Activated T-helper 1 cell treated with anti-CD3 and anti-CD28 coated beads, Interleukin-12 subunit alpha, Interleukin-12 subunit beta, Interleukin-2, Interleukin-4 antibody, amounts not matched to agents 30 ng/mL and 10 ng/mL and 1 ng/mL, durations not matched to agents 14 hours and 24 hours and 36 hours (primary cell): ENCODE measurements at regions not wholly inside any gene's neighbourhood (a gene's known extent, or its start where the extent isn't known, plus 50 kb on each side); places are given as distances from the start of the nearest gene placed in this dataset.

ENCODE experiments used
- DNase-seq: peaks from one replicate; pipeline ENCODE4 v3.0.0; 2021; ENCODE audit warnings: low spot score
- H3K27ac Mint-ChIP-seq: one replicate; pipeline ENCODE4 v1.8.0; 2021; ENCODE audit warnings: mild to moderate bottlenecking, mixed read lengths
- H3K27me3 Mint-ChIP-seq: one replicate; pipeline ENCODE4 v1.8.0; 2022; ENCODE audit warnings: mild to moderate bottlenecking, moderate library complexity, mixed read lengths; ENCODE audit not compliant: insufficient read depth
- H3K36me3 Mint-ChIP-seq: one replicate; pipeline ENCODE4 v1.8.0; 2021; ENCODE audit warnings: low read depth, mixed read lengths
- H3K4me1 Mint-ChIP-seq: one replicate; pipeline ENCODE4 v1.8.0; 2021; ENCODE audit warnings: low read depth, mixed read lengths
- H3K4me3 Mint-ChIP-seq: one replicate; pipeline ENCODE4 v1.8.0; 2021; ENCODE audit warnings: mild to moderate bottlenecking, moderate library complexity, mixed read lengths
- H3K9me3 Mint-ChIP-seq: one replicate; pipeline ENCODE4 v1.8.0; 2021; ENCODE audit warnings: mixed read lengths
- intact Hi-C: fragments of 100-400 bp; cut with micrococcal nuclease; formaldehyde crosslinking; loops from one replicate; pipeline ENCODE4 v1.15.1; 2024

DNA sequence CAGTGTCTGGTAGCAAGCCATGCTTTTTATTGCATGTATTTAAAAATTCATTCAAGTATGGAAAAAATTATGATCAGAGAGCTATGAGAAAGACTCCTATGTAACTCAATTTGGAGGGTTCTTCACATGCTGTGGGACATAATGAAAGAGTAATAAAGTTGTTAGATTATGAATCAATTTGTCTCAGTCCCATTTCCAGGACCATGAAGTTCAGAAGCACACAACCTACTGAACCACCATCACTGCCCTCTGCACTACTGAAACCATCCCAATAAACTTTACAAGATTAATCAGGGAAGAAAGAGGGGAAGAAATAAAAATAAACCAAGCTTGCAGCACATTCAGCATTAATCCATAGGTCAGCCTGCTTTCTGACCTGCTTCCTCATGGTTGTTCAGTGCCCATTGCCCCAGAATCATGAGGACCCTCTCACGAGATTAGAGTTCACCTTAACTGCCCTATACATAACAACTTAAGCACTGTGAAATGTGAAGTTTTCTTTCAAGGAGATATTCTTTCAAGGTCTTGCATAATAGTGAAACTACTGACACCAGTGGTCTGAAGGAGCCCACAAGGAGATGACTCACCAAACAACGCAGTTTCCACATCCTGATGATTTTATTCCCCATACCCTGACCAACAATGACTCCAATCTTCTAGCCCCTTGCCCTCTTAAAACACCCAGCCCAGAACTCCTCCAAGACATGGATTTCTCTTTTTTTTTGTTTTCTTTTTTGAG, 171.5 kb upstream of the ADCY1 start:
- Mint-ChIP-seq H3K4me1 (peaks cover 10% of the 10 kb centered on the region), H3K27ac (no peak overlapping the region), H3K9me3 (no peaks in the 10 kb centered on the region), H3K36me3 (no peaks in the 10 kb centered on the region), H3K4me3 (no peak overlapping the region), H3K27me3 (peaks cover 3% of the 10 kb centered on the region)
- intact Hi-C loops: no loop called here
- no peak for DNase-seq

DNA sequence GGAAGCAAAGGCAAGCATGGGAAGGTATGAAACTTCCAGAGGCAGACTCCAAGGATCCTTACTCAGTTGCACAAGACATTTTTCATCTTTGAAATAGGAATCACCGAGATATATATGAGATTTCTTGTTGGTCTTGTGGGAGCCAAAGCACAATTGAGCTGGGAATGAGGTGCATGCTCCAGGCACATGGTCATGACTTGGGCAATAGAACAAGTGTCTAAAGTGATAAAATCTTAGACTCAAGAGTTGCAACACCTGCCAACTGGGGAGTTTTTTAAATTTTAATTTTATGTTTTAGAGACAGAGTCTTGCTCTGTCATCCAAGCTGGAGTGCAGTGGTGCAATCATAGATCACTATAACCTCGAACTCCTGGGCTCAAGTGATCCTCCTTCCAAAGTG, 169.5 kb upstream of the ADCY1 start:
- Mint-ChIP-seq H3K9me3 (no peaks in the 10 kb centered on the region), H3K36me3 (no peaks in the 10 kb centered on the region), H3K27me3 (peaks cover 6% of the 10 kb centered on the region), H3K27ac (no peak overlapping the region), H3K4me3 (no peak overlapping the region), H3K4me1 (peaks cover 10% of the 10 kb centered on the region)
- intact Hi-C loops: no loop called here
- DNase-seq: no peak

DNA sequence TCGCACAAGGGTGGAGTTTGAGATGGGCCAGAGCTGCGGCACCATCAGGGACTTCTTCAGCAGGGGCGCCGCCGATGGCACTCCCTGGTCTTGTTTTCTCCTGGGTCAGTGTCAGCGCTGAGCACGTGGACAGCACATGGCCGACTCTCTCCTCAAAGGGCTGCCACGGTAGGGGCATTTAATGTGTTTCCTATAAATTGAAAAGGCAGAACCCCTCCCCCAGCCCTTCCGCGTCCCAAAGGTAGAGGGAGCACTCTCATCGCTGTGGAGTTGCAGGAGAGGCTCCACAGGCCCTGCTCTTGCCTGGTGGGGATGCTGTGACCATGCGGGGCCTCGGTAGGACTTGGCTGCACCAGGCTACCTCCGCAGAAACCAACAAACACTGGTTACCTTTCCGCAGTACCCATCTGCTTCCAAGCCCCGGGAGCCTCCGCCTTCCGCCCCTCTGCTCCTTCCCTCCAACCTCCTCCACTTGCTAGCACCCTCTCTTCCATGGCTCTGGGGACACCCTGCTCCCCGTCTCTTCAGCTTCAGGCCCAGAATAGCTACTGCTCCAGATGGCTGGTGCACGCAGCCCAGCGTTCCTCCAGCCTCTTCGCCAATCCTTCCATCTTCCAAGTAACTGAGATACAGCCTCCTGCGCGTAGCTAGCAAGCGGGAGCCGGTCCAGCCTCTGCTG, 166.3 kb upstream of the ADCY1 start:
- peaks cover 3% of the 10 kb centered on the region for H3K27me3 Mint-ChIP-seq
- no peak overlapping the region for H3K4me3 Mint-ChIP-seq
- peaks cover 2% of the 10 kb centered on the region for H3K4me1 Mint-ChIP-seq
- intact Hi-C loops: no loop called here
- H3K36me3 Mint-ChIP-seq: no peaks in the 10 kb centered on the region
- no peak overlapping the region for H3K27ac Mint-ChIP-seq
- DNase-seq: no peak
- H3K9me3 Mint-ChIP-seq: peaks cover 5% of the 10 kb centered on the region

DNA sequence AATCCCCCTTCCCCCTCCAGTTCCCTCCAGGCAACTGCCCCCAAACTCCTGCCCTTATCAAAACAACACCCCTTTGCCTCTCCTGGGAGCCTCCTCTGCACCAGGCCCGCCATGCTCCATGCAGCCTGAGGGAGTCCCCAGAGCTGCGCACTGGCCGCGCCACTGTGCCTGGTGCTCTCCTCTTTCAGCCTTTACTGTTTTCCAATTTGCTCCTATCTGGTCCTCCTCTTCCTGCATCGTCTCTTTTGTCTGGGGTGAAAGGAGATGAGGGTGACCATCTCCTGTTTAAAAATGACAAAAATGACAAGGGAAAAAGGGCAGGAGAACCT, 165.8 kb upstream of the ADCY1 start:
- Mint-ChIP-seq H3K27ac (no peak overlapping the region), H3K9me3 (peaks cover 5% of the 10 kb centered on the region), H3K4me3 (no peak overlapping the region), H3K27me3 (peaks cover 3% of the 10 kb centered on the region), H3K36me3 (no peaks in the 10 kb centered on the region), H3K4me1 (no peaks in the 10 kb centered on the region)
- intact Hi-C loops: no loop called here
- no peak for DNase-seq

DNA sequence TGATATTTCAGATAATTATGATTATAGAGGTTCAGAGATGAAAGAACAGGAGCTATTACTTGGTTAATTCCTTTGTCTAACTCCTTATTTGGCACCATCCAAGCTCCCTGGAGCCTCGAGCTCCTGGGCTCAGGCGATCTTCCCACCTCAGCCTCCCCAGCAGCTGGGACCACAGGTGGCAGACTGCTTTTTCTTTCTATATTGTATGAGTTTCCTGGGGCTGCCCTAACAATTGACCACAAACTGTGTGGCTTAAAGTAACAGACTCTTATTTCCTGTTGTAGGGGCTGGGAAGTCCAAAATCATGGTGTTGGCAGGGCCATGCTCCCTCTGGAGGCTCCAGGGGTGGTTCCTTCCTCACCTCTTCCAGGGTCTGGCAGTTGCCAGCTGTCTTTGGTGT, 163.3 kb upstream of the ADCY1 start:
- no peak for DNase-seq
- Mint-ChIP-seq H3K4me1 (no peaks in the 10 kb centered on the region), H3K27ac (no peak overlapping the region), H3K36me3 (no peaks in the 10 kb centered on the region), H3K9me3 (peaks cover 5% of the 10 kb centered on the region), H3K27me3 (peaks cover 3% of the 10 kb centered on the region), H3K4me3 (no peak overlapping the region)
- intact Hi-C loops: no loop called here

DNA sequence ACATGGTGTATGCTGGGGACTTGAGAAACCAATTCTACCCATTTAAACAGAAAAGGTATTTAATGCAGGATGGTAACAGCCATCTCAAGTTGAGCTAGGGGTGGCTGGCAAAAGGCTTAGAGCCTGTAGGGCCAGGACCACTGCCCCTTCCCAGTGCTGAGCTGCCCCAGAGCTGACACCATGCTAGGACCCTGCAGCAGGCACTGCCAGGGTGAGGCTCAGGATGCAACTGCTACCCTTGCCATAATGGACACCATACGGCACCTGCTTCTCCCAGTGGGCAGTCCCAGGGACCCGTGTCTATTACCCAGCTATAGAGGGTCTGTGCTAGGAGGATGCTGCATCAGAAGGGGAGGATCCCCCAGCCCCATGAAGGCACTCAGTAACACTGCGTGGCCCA, 160.7 kb upstream of the ADCY1 start:
- no peak for DNase-seq
- Mint-ChIP-seq H3K4me3 (no peak overlapping the region), H3K9me3 (peaks cover 5% of the 10 kb centered on the region), H3K27me3 (peaks cover 3% of the 10 kb centered on the region), H3K4me1 (no peaks in the 10 kb centered on the region), H3K36me3 (no peaks in the 10 kb centered on the region), H3K27ac (no peak overlapping the region)
- intact Hi-C loops: no loop called here

DNA sequence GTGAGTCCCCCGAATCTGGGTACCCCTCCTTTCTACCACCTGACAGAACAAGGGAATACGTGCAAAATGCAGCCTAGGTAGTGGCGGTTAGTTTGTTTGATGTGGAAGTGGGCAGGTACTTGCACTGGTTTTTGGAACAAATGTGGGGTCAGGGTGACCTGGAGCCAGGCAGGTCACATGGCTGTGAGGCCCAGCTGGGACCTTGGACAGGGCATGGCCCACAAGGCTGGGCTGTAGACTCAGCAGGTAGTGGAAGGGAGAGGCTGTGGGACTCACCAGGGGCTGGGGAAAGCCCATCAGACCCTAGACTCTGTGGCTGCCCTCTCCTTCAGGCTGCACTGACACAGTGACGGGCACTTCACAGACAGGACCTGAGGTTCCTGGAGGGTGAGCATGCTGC, 159.9 kb upstream of the ADCY1 start:
- intact Hi-C loops: no loop called here

DNA sequence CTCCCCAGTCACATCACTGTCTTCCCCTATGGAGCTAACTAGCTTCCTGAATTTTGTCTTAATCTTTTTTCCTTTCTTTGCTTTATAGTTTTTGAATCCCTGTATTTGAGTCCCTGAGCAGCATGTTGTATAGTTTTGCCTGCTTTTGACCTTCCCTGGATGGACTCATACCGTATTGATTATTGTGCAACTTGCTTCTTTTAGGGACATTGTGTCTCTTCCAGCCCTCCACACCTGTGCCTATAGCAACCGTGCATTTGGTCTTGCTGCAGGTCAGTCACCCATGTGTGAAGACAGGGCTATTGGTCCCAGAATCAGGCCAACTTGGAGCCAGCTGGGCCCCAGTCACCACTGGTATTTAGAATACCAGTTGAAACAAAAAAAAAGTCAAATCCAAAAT, 158.9 kb upstream of the ADCY1 start:
- H3K36me3 Mint-ChIP-seq: no peaks in the 10 kb centered on the region
- intact Hi-C loops: no loop called here
- DNase-seq: no peak
- H3K9me3 Mint-ChIP-seq: peaks cover 5% of the 10 kb centered on the region
- H3K27me3 Mint-ChIP-seq: peaks cover 6% of the 10 kb centered on the region
- no peak overlapping the region for H3K4me3 Mint-ChIP-seq
- no peaks in the 10 kb centered on the region for H3K4me1 Mint-ChIP-seq
- no peak overlapping the region for H3K27ac Mint-ChIP-seq

More for the DNA sequence above, 159.9 kb upstream of the ADCY1 start:
- Mint-ChIP-seq H3K4me3 (no peak overlapping the region), H3K9me3 (peaks cover 5% of the 10 kb centered on the region), H3K27ac (no peak overlapping the region), H3K36me3 (no peaks in the 10 kb centered on the region), H3K27me3 (peaks cover 2% of the 10 kb centered on the region), H3K4me1 (no peaks in the 10 kb centered on the region)
- no peak for DNase-seq

DNA sequence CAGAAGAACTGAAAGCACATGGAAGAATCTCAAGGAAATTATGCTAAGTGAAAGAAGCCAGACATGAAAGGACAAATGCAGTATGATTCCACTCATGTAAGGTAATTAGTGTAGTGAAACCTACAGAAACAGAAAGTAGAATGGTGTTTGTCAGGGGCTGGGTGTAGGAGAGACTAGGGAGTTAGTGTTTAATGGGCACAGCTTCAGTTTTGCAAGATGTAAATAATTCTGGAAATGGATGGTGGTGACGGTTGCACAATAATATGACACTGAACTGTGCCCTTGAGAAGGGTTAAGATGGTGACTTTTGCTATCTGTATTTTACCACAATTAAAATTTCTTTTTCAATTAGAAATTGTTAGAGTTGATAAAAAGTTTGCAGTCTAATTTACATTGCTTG, 157.3 kb upstream of the ADCY1 start:
- Mint-ChIP-seq H3K27me3 (peaks cover 9% of the 10 kb centered on the region), H3K4me1 (no peaks in the 10 kb centered on the region), H3K36me3 (no peaks in the 10 kb centered on the region), H3K9me3 (no peaks in the 10 kb centered on the region), H3K27ac (no peak overlapping the region), H3K4me3 (no peak overlapping the region)
- intact Hi-C loops: no loop called here
- DNase-seq: no peak

DNA sequence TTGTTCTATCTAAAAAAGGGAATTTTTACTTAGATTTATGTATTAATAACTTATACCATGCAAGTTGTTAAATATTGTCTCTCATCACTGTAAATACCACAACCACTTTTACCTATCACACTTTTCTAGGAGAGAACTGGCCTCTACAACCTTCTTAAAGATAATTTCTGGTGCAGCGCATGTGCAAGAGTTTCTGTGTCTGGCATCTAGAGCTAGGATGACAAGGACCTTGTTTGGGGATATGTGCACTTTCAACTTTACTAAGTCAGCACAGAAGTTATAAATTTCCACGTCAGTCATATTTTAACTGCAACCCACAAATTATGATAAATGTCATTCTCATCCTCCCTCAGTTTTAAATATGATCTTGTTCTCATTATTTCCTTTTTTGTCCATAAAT, 156.9 kb upstream of the ADCY1 start:
- Mint-ChIP-seq H3K27ac (no peak overlapping the region), H3K4me3 (no peak overlapping the region), H3K36me3 (no peaks in the 10 kb centered on the region), H3K27me3 (peaks cover 10% of the 10 kb centered on the region), H3K4me1 (no peaks in the 10 kb centered on the region), H3K9me3 (no peaks in the 10 kb centered on the region)
- intact Hi-C loops: no loop called here
- no peak for DNase-seq

DNA sequence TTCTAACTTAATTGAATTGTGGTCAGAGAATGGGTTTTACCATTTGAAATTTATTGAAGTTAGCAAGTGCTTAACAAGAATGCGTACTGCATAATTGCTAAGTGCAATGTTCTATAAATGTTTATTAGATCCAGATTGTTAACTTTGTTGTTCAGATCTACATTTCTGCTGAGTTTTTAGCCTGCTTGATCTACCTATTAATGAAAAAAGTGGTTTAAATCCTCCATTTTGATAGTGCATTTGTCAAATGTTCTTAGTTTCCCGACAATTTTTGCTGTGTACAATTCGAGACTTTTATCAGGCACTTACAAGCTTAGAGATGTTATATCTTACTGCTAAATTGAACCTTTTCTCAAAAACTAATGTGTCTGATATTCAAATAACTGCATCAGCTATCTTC, 156.4 kb upstream of the ADCY1 start:
- H3K4me1 Mint-ChIP-seq: no peaks in the 10 kb centered on the region
- H3K36me3 Mint-ChIP-seq: no peaks in the 10 kb centered on the region
- H3K27ac Mint-ChIP-seq: no peak overlapping the region
- H3K27me3 Mint-ChIP-seq: peaks cover 10% of the 10 kb centered on the region
- no peak for DNase-seq
- no peaks in the 10 kb centered on the region for H3K9me3 Mint-ChIP-seq
- intact Hi-C loops: no loop called here
- no peak overlapping the region for H3K4me3 Mint-ChIP-seq

DNA sequence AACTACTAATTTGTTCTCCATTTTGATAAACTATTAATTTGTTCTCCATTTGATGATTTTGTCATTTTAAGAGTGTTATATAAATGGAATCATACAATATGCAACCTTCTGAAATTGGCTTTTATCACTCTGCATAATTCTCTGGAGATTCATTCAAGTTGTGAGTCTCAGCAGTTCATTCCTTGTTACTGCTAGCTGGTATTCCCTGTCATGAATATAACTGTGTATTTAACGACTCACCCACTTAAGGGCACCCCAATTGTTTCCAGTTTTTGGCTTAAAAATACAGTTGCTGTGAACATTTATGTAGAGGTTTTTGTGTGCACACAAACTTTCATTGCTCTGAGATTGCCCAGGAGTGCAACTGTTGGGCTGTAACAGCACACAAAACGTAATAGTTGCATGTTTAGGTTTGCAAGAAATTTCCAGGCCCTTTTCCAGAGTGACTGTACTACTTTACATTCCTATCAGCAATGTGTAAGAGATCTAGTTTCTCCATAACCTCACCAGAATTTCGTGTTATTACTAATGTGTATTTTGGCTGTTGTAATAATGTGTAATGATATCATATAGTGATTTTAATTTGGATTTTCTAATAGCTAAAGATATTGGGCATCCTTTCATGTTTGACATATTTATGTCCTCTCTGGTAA, 153.2 kb upstream of the ADCY1 start:
- Mint-ChIP-seq H3K36me3 (no peaks in the 10 kb centered on the region), H3K27ac (no peak overlapping the region), H3K9me3 (no peaks in the 10 kb centered on the region), H3K4me3 (no peak overlapping the region), H3K27me3 (peaks cover 10% of the 10 kb centered on the region), H3K4me1 (no peaks in the 10 kb centered on the region)
- intact Hi-C loops: no loop called here
- no peak for DNase-seq

DNA sequence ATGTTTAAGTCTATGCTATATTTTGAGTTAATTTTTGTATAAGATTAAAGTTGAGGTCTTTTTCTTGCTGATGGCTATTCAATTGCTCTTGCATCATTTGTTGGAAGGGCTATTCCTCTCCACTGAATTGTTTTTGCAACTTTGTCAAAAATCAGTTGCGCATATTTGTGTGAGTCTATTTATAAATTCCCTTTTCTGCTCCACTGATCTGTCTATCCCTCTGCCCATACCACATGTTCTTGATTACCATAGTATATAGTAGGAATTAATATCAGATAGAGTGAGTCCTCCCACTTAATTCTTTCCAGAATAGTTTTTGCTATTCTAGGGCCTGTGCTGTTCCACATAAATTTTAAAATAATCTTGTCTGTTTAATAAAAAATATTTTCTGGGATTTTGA, 152.4 kb upstream of the ADCY1 start:
- H3K4me3 Mint-ChIP-seq: no peak overlapping the region
- H3K36me3 Mint-ChIP-seq: no peaks in the 10 kb centered on the region
- intact Hi-C loops: no loop called here
- no peaks in the 10 kb centered on the region for H3K9me3 Mint-ChIP-seq
- no peaks in the 10 kb centered on the region for H3K4me1 Mint-ChIP-seq
- DNase-seq: no peak
- peaks cover 10% of the 10 kb centered on the region for H3K27me3 Mint-ChIP-seq
- no peak overlapping the region for H3K27ac Mint-ChIP-seq
